HCT116 (cell line): ENCODE measurements at regions not wholly inside any gene's neighbourhood (a gene's known extent, or its start where the extent isn't known, plus 50 kb on each side); places are given as distances from the start of the nearest gene placed in this dataset.

Source experiments
- ATAC-seq: fragments of 200-7000 bp; cut with Tn5 transposase; 2 replicates; pipeline ENCODE4 v1.9.1; 2020; ENCODE audit warnings: mild to moderate bottlenecking, moderate library complexity
- BruUV-seq: library from RNA; stranded (reverse); fragments of 400-500 nt; replicated peaks from 2 replicates; lab custom pipeline; 2021; lab: Mats Ljungman, UMichigan
- CTCF ChIA-PET: fragments of 300-600 bp; sonication (Branson Sonifier 250); formaldehyde crosslinking; loops from one replicate; lab custom pipeline; 2021; ENCODE audit warnings: antibody characterized with exemption; lab: Charles Lee
- POLR2A ChIA-PET: fragments of 300-600, 350-600 bp; sonication (Branson Sonifier 250); formaldehyde crosslinking; loops from one replicate; lab custom pipeline; 2021; ENCODE audit warnings: antibody characterized with exemption; lab: Charles Lee
- RAD21 ChIA-PET, 2 experiments: fragments of 300-600 bp; sonication (Branson Sonifier 250); formaldehyde crosslinking; loops; one replicate each; lab custom pipeline; 2023; ENCODE audit warnings: low total read pairs in 2 of 2; ENCODE audit not compliant: uncharacterized antibody in 2 of 2, unreplicated experiment in 2 of 2, low non-redundant PET in 1 of 2; lab: Charles Lee
- DNase-seq: peaks from one replicate; pipeline ENCODE4 v3.0.0-alpha.2; 2010; ENCODE audit warnings: low read depth, low spot score
- H2AFZ ChIP-seq: fragments of 200-600 bp; shearing (Covaris generic), sonication (generic); 2 replicates; pipeline ENCODE4 v1.6.1; 2017; ENCODE audit warnings: low read depth, mixed run types, mixed read lengths, antibody characterized with exemption, low read length; ENCODE audit not compliant: poor library complexity, severe bottlenecking
- H3K27ac ChIP-seq: 2 replicates; pipeline ENCODE4 v1.5.1; 2012; ENCODE audit warnings: low read depth, low read length
- H3K27me3 ChIP-seq: fragments of 200-600 bp; sonication (generic); 2 replicates; pipeline ENCODE4 v1.6.1; 2016; ENCODE audit warnings: mixed run types, low read length, mixed read lengths; ENCODE audit not compliant: insufficient read depth
- H3K36me3 ChIP-seq, 2 experiments: fragments of 200-500 bp in 1 of 2; fragments of 200-600 bp in 1 of 2; sonication (Bioruptor generic) in 1 of 2; sonication (generic) in 1 of 2; 2 replicates each; pipeline versions ENCODE4 v1.5.1 to v1.6.1; 2014 to 2016; ENCODE audit warnings: low read length in 2 of 2, inconsistent platforms in 1 of 2, mixed read lengths in 1 of 2, mixed run types in 1 of 2; ENCODE audit not compliant: insufficient read depth in 2 of 2, control insufficient read depth in 1 of 2
- H3K4me1 ChIP-seq, 2 experiments: fragments of 200-600 bp in 1 of 2; sonication (generic) in 1 of 2; 2 replicates each; pipeline versions ENCODE4 v1.5.1 to v1.6.1; 2012 to 2017; ENCODE audit warnings: low read length in 2 of 2, inconsistent platforms in 1 of 2, mild to moderate bottlenecking in 1 of 2, mixed read lengths in 1 of 2, mixed run types in 1 of 2, moderate library complexity in 1 of 2; ENCODE audit not compliant: insufficient read depth in 2 of 2, control insufficient read depth in 1 of 2
- H3K4me2 ChIP-seq: fragments of 200-600 bp; sonication (generic); 2 replicates; pipeline ENCODE4 v1.6.1; 2017; ENCODE audit warnings: mixed run types, low read length, mixed read lengths
- H3K4me3 ChIP-seq, 2 experiments: fragments of 200-600 bp in 1 of 2; sonication (generic) in 1 of 2; replicated peaks in 1 of 2; 2 replicates each; pipeline ENCODE4 v1.5.1; 2011 to 2016; ENCODE audit warnings: low read length in 2 of 2, control low read depth in 1 of 2, low read depth in 1 of 2, mild to moderate bottlenecking in 1 of 2, mixed read lengths in 1 of 2, mixed run types in 1 of 2
- H3K79me2 ChIP-seq: fragments of 200-600 bp; sonication (generic); 2 replicates; pipeline ENCODE4 v1.6.1; 2017; ENCODE audit warnings: mild to moderate bottlenecking, mixed run types, low read length, moderate library complexity, mixed read lengths; ENCODE audit not compliant: insufficient read depth
- H3K9ac ChIP-seq: fragments of 200-600 bp; sonication (generic); 2 replicates; pipeline ENCODE4 v1.6.1; 2016; ENCODE audit warnings: low read length, mixed read lengths
- H3K9me2 ChIP-seq: fragments of 200-600 bp; sonication (generic), shearing (Covaris generic); 2 replicates; pipeline ENCODE4 v1.6.1; 2017; ENCODE audit warnings: mixed run types, mild to moderate bottlenecking, moderate library complexity; ENCODE audit not compliant: insufficient read depth
- H3K9me3 ChIP-seq, 2 experiments: fragments of 200-500 bp in 1 of 2; fragments of 200-600 bp in 1 of 2; sonication (Bioruptor generic) in 1 of 2; sonication (generic) in 1 of 2; 2 replicates each; pipeline ENCODE4 v1.6.1; 2014 to 2017; ENCODE audit warnings: low read length in 2 of 2, mixed read lengths in 2 of 2, inconsistent platforms in 1 of 2, low read depth in 1 of 2, mild to moderate bottlenecking in 1 of 2, mixed run types in 1 of 2, moderate library complexity in 1 of 2; ENCODE audit not compliant: control insufficient read depth in 1 of 2, insufficient read depth in 1 of 2
- H4K20me1 ChIP-seq: fragments of 200-600 bp; sonication (generic), shearing (Covaris generic); 2 replicates; pipeline ENCODE4 v1.6.1; 2017; ENCODE audit warnings: mixed run types, mild to moderate bottlenecking, moderate library complexity; ENCODE audit not compliant: insufficient read depth
- ATF3 ChIP-seq: IDR thresholded peaks from 2 replicates; pipeline ENCODE4 v1.6.1; 2012
- CTCF ChIP-seq, 3 experiments: fragments of 200-600 bp in 1 of 3; sonication (generic) in 1 of 3; IDR thresholded peaks in 2 of 3; conservative IDR thresholded peaks in 1 of 3; 2 replicates each; pipeline ENCODE4 v1.5.1; 2012 to 2017; ENCODE audit warnings: low read depth in 2 of 3, low read length in 2 of 3, antibody characterized with exemption in 1 of 3, borderline replicate concordance in 1 of 3, control low read depth in 1 of 3, mild to moderate bottlenecking in 1 of 3, mixed read lengths in 1 of 3, mixed run types in 1 of 3, moderate library complexity in 1 of 3; ENCODE audit not compliant: insufficient read depth in 1 of 3
- ELF1 ChIP-seq: IDR thresholded peaks from 2 replicates; pipeline ENCODE4 v1.6.1; 2012; ENCODE audit warnings: low read depth, borderline replicate concordance
- EZH2 ChIP-seq: fragments of 200-600 bp; sonication (generic); IDR thresholded peaks from 2 replicates; pipeline ENCODE4 v1.6.1; 2017; ENCODE audit warnings: antibody characterized with exemption, mixed run types
- JUND ChIP-seq: IDR thresholded peaks from 2 replicates; pipeline ENCODE4 v1.6.1; 2012
- MAX ChIP-seq: IDR thresholded peaks from 2 replicates; pipeline ENCODE4 v1.6.1; 2012
- POLR2A ChIP-seq: IDR thresholded peaks from 2 replicates; pipeline ENCODE4 v1.7.0; 2011; ENCODE audit warnings: borderline replicate concordance; ENCODE audit not compliant: insufficient read depth, insufficient read length; ENCODE audit errors: extremely low read depth
- POLR2AphosphoS5 ChIP-seq: IDR thresholded peaks from 2 replicates; pipeline ENCODE4 v1.6.1; 2011; ENCODE audit warnings: mild to moderate bottlenecking, low read depth, low read length, moderate library complexity
- RAD21 ChIP-seq: IDR thresholded peaks from 2 replicates; pipeline ENCODE4 v1.6.1; 2012; ENCODE audit warnings: low read depth, mild to moderate bottlenecking
- SIN3A ChIP-seq: IDR thresholded peaks from 2 replicates; pipeline ENCODE4 v1.6.1; 2012; ENCODE audit warnings: low read depth
- SP1 ChIP-seq: IDR thresholded peaks from 2 replicates; pipeline ENCODE4 v1.6.1; 2012; ENCODE audit warnings: low read depth
- YY1 ChIP-seq: IDR thresholded peaks from 2 replicates; pipeline ENCODE4 v1.6.1; 2011; ENCODE audit warnings: low read length, low read depth, moderate library complexity, mild to moderate bottlenecking; ENCODE audit not compliant: insufficient replicate concordance; ENCODE audit errors: extremely low read depth
- ZFX ChIP-seq: fragments of 450-650 bp; IDR thresholded peaks from 2 replicates; pipeline ENCODE4 v1.6.1; 2017
- ZNF274 ChIP-seq: fragments of 200-500 bp; sonication (Bioruptor generic); IDR thresholded peaks from 2 replicates; pipeline ENCODE4 v1.6.1; 2014; ENCODE audit warnings: mild to moderate bottlenecking, low read depth, low read length, inconsistent platforms
- intact Hi-C: fragments of 100-400 bp; cut with micrococcal nuclease; formaldehyde crosslinking; loops from 2 replicates; pipeline ENCODE4 v1.10.0; 2022

- no peak for TF ChIP-seq ZFX
- no peak for TF ChIP-seq SP1
- no peak for TF ChIP-seq CTCF (IDR thresholded peaks at IDR 0.05 in 2 of 3, conservative IDR thresholded peaks at IDR 0.05 in 1 of 3; ENCODE audit: borderline replicate concordance in 1 of 3, insufficient read depth in 1 of 3, low read depth in 2 of 3, low read length in 2 of 3)
- DNase-seq (no peak), ATAC-seq (no peak)
- POLR2A ChIA-PET, result no interaction called here
- Histone ChIP-seq H3K4me3 (no peak overlapping the region), H3K9ac (no peak overlapping the region), H3K36me3 (no peaks in the 10 kb centered on the region), H2AFZ (no peak overlapping the region), H3K27ac (no peak overlapping the region), H3K27me3 (no peaks in the 10 kb centered on the region), H3K4me2 (no peak overlapping the region), H3K9me2 (no peaks in the 10 kb centered on the region), H3K9me3 (no peaks in the 10 kb centered on the region), H4K20me1 (no peaks in the 10 kb centered on the region), H3K4me1 (no peaks in the 10 kb centered on the region), H3K79me2 (no peaks in the 10 kb centered on the region)
- CTCF ChIA-PET, result no interaction called here
- no TSS peak for BruUV-seq
- intact Hi-C loops, result no loop called here
- RAD21 ChIA-PET, result no interaction called here
Observed at GRCh38 chr4:122012735-122013134, 60.9 kb upstream of the TRPC3 start.

GRCh38 chr4:122010610-122011009 is 58.8 kb upstream of the TRPC3 start:
- Histone ChIP-seq H3K9ac (no peak overlapping the region), H3K79me2 (no peaks in the 10 kb centered on the region), H3K9me3 (no peaks in the 10 kb centered on the region), H3K36me3 (no peaks in the 10 kb centered on the region), H3K27me3 (no peaks in the 10 kb centered on the region), H4K20me1 (no peaks in the 10 kb centered on the region), H3K4me1 (no peaks in the 10 kb centered on the region), H3K4me3 (no peak overlapping the region), H2AFZ (no peak overlapping the region), H3K9me2 (no peaks in the 10 kb centered on the region), H3K27ac (no peak overlapping the region), H3K4me2 (no peak overlapping the region)
- BruUV-seq, result no TSS peak
- POLR2A ChIA-PET, result no interaction called here
- CTCF ChIA-PET, result no interaction called here
- no peak for ATAC-seq
- RAD21 ChIA-PET, result no interaction called here
- intact Hi-C loops, result no loop called here
- no peak for DNase-seq
- TF ChIP-seq ZNF274, result no peak
- TF ChIP-seq ELF1, result no peak
- TF ChIP-seq SP1, result no peak
- no peak for TF ChIP-seq POLR2A
- no peak for TF ChIP-seq JUND
- TF ChIP-seq ATF3, result no peak
- TF ChIP-seq CTCF (IDR thresholded peaks at IDR 0.05 in 2 of 3, conservative IDR thresholded peaks at IDR 0.05 in 1 of 3; ENCODE audit: borderline replicate concordance in 1 of 3, insufficient read depth in 1 of 3, low read depth in 2 of 3, low read length in 2 of 3), result no peak
- no peak for TF ChIP-seq RAD21
- TF ChIP-seq EZH2, result no peak
- TF ChIP-seq YY1, result no peak
- no peak for TF ChIP-seq MAX
- TF ChIP-seq POLR2AphosphoS5, result no peak
- TF ChIP-seq ZFX, result no peak
- no peak for TF ChIP-seq SIN3A
